Nephron (organoid): ENCODE measurements at regions not wholly inside any gene's neighbourhood (a gene's known extent, or its start where the extent isn't known, plus 50 kb on each side); places are given as distances from the start of the nearest gene placed in this dataset.

Experiments used
- H3K27ac Mint-ChIP-seq, 3 experiments: 2 replicates each; pipeline ENCODE4 v1.8.0; 2020; ENCODE audit warnings: mixed read lengths in 3 of 3, mild to moderate bottlenecking in 2 of 3, moderate library complexity in 1 of 3
- H3K27me3 Mint-ChIP-seq: 2 replicates; pipeline ENCODE4 v1.8.0; 2021; ENCODE audit warnings: low read depth, mild to moderate bottlenecking, moderate library complexity, mixed read lengths
- H3K36me3 Mint-ChIP-seq: 2 replicates; pipeline ENCODE4 v1.8.0; 2020; ENCODE audit warnings: low read depth, mixed read lengths
- H3K4me1 Mint-ChIP-seq: 2 replicates; pipeline ENCODE4 v1.8.0; 2020; ENCODE audit warnings: mixed read lengths
- H3K4me3 Mint-ChIP-seq, 3 experiments: 2 replicates each; pipeline ENCODE4 v1.8.0; 2020; ENCODE audit warnings: mild to moderate bottlenecking in 3 of 3, mixed read lengths in 3 of 3, moderate library complexity in 2 of 3
- H3K9me3 Mint-ChIP-seq: 2 replicates; pipeline ENCODE4 v1.8.0; 2020; ENCODE audit warnings: mixed read lengths
- CTCF ChIP-seq, 3 experiments: fragments of 200-600 bp; sonication (generic); IDR thresholded peaks; one replicate each; pipeline ENCODE4 v1.5.0; 2021; ENCODE audit warnings: antibody characterized with exemption in 3 of 3; ENCODE audit not compliant: unreplicated experiment in 3 of 3

GRCh38 chr7:82517050-82517449, 73.5 kb upstream of the CACNA2D1 start:
- Mint-ChIP-seq H3K9me3 (no peaks in the 10 kb centered on the region), H3K27ac (no peak overlapping the region), H3K4me1 (no peaks in the 10 kb centered on the region), H3K4me3 (no peak overlapping the region), H3K27me3 (no peaks in the 10 kb centered on the region), H3K36me3 (no peaks in the 10 kb centered on the region)
- TF ChIP-seq CTCF (IDR thresholded peaks at IDR 0.05; ENCODE audit: unreplicated experiment in 3 of 3) = no peak

DNA sequence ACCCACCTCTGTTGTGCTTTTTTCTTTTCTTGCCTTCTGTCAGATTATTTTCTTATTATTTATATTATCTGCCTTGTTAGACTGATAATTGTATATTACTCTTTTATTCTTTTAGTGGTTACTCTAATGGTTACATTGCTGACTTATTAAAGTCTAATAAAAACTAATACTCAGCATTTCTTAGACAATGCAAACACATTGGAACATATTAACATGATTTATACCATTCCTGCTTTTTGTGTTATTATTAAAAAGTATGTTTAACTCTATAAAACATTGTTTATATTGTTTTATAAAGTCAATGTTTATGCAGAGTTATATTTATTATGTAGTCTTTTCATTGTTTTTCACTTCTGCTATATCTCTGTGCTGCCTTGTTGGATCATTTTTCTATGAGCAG, 68.0 kb upstream of the CACNA2D1 start:
- TF ChIP-seq CTCF (IDR thresholded peaks at IDR 0.05; ENCODE audit: unreplicated experiment in 3 of 3) = no peak
- Mint-ChIP-seq H3K27ac (no peak overlapping the region), H3K4me3 (no peak overlapping the region), H3K9me3 (no peaks in the 10 kb centered on the region), H3K27me3 (no peaks in the 10 kb centered on the region), H3K36me3 (no peaks in the 10 kb centered on the region), H3K4me1 (no peaks in the 10 kb centered on the region)

DNA sequence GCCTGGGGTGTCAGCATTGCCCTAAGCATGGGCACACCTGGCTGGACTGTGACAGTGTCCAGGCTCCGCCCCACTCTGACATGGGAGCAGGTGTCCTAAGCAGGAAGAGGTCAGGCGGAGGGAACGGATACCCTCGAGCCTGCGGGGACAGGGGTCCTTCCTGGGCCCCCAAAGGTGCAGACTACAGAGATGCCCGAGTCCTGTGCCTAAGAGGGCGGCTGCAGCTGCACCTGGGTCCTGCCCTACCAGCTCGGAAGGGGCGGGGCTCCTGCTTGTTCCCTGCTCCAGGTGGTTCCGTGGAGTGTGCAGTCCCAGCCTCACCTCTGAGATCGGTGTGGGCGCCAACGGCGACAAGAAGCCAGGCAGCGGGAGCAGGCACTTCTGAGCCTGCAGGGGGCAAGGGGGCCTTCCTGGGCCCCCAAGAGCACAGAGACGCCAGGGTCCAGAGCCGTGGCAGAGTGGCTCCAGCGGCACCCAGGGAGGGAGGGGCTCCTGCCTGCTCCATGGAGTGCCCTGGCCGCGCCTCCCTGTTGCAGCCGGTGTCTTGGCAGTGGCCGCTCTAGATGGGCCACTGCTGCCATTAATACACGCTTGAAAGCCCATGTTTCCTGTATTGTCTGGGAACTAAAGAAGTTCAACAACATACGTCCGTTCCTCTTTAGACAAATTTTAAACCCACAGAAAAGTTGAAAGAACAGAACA, 64.5 kb upstream of the CACNA2D1 start:
- TF ChIP-seq CTCF (IDR thresholded peaks at IDR 0.05; ENCODE audit: unreplicated experiment in 3 of 3) = no peak
- Mint-ChIP-seq H3K4me3 (no peak overlapping the region), H3K4me1 (no peaks in the 10 kb centered on the region), H3K27me3 (no peaks in the 10 kb centered on the region), H3K9me3 (peaks cover 7% of the 10 kb centered on the region), H3K36me3 (no peaks in the 10 kb centered on the region), H3K27ac (no peak overlapping the region)

DNA sequence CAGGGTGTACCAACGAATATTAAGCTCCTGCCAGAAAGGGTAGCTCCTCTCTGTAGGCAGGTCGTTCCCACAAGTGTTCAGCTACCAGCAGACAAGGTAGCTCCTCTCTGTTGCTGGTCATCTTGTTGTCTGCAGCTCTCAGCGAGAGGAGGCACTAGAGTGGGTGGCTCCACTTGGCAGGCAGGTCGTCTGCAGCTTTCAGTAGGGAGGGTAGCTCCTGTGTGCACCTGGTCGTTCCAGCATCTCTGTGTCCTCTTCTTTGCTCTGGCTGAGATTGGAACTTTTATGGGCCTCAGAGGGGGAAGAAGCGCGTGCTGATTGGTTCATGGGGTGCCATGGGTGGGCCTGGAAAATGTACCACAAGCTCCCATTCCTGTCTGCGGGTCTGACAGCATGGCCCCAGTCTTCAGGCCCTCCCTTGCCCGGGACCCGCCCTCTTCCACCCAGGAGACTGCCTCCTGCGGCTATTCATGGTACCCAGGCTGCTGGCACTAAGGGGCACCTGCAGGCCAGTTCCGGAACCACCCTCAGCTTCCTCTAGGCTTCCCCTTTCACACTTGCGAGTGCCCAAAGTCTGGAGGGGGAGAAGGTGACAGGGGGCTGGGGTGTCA, 63.9 kb upstream of the CACNA2D1 start:
- no peak for TF ChIP-seq CTCF (IDR thresholded peaks at IDR 0.05; ENCODE audit: unreplicated experiment in 3 of 3)
- Mint-ChIP-seq H3K27ac (no peak overlapping the region), H3K9me3 (peaks cover 7% of the 10 kb centered on the region), H3K4me3 (no peak overlapping the region), H3K36me3 (no peaks in the 10 kb centered on the region), H3K4me1 (no peaks in the 10 kb centered on the region), H3K27me3 (no peaks in the 10 kb centered on the region)

- H3K36me3 Mint-ChIP-seq = no peaks in the 10 kb centered on the region
- no peak overlapping the region for H3K27ac Mint-ChIP-seq
- no peaks in the 10 kb centered on the region for H3K4me1 Mint-ChIP-seq
Observed at GRCh38 chr7:82506702-82507101, 63.1 kb upstream of the CACNA2D1 start.

More at GRCh38 chr7:82506702-82507101, 63.1 kb upstream of the CACNA2D1 start:
- Mint-ChIP-seq H3K4me3 (no peak overlapping the region), H3K27me3 (no peaks in the 10 kb centered on the region), H3K9me3 (peaks cover 7% of the 10 kb centered on the region)
- TF ChIP-seq CTCF (IDR thresholded peaks at IDR 0.05; ENCODE audit: unreplicated experiment in 3 of 3) = no peak
